ENCODE measurements at regions not wholly inside any gene's neighbourhood (a gene's known extent, or its start where the extent isn't known, plus 50 kb on each side); places are given as distances from the start of the nearest gene placed in this dataset.

- TF ChIP-seq CTCF (IDR thresholded peaks at IDR 0.05; ENCODE audit: extremely low read depth in 1 of 2, insufficient read depth in 1 of 2, low read depth in 1 of 2, low read length in 2 of 2) (no peak), EZH2 (IDR thresholded peaks at IDR 0.05; ENCODE audit: borderline replicate concordance, low read depth, low read length, severe bottlenecking) (no peak), POLR2AphosphoS5 (IDR thresholded peaks at IDR 0.05; ENCODE audit: insufficient read depth, low read depth, low read length) (no peak), POLR2A (IDR thresholded peaks at IDR 0.05; ENCODE audit: low read depth, low read length) (no peak), MYC (IDR thresholded peaks at IDR 0.05; ENCODE audit: low read depth, low read length) (no peak), FOS (IDR thresholded peaks at IDR 0.05; ENCODE audit: borderline replicate concordance, insufficient read depth, low read length) (no peak)
- TF ChIP-seq, protein P1, sequence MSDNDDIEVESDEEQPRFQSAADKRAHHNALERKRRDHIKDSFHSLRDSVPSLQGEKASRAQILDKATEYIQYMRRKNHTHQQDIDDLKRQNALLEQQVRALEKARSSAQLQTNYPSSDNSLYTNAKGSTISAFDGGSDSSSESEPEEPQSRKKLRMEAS (IDR thresholded peaks at IDR 0.05; ENCODE audit: insufficient read depth, insufficient read length) = no peak
Observed at GRCh38 chr22:34010259-34010658, 90.0 kb upstream of the LARGE1 start.

Measured in endothelial cell of umbilical vein (primary cell).